GM21423 (cell line): ENCODE measurements at regions not wholly inside any gene's neighbourhood (a gene's known extent, or its start where the extent isn't known, plus 50 kb on each side); places are given as distances from the start of the nearest gene placed in this dataset.
A peak's percentile ranks its signal among the peaks of the same experiment; 100 is the strongest.
"Not testable (repeated sequence)": the region's sequence is repeated elsewhere in the genome, so short reads cannot be mapped to it uniquely, and the experiment has no call there.

Experiments
- ATAC-seq: cut with Tn5 transposase; IDR thresholded peaks from one replicate; pipeline ENCODE4 v1.9.1; 2021; ENCODE audit warnings: mild to moderate bottlenecking, moderate library complexity; ENCODE audit not compliant: unreplicated experiment

- ATAC-seq = no peak
These were observed 913.8 kb upstream of the SORCS1 start for GRCh38 chr10:108078263-108078662.

GRCh38 chr10:108072466-108072865, 908.0 kb upstream of the SORCS1 start:
- no peak for ATAC-seq

GRCh38 chr10:108070789-108071188, 906.3 kb upstream of the SORCS1 start:
- no peak for ATAC-seq

- ATAC-seq = no peak
These were observed 904.6 kb upstream of the SORCS1 start for GRCh38 chr10:108069096-108069495.

DNA sequence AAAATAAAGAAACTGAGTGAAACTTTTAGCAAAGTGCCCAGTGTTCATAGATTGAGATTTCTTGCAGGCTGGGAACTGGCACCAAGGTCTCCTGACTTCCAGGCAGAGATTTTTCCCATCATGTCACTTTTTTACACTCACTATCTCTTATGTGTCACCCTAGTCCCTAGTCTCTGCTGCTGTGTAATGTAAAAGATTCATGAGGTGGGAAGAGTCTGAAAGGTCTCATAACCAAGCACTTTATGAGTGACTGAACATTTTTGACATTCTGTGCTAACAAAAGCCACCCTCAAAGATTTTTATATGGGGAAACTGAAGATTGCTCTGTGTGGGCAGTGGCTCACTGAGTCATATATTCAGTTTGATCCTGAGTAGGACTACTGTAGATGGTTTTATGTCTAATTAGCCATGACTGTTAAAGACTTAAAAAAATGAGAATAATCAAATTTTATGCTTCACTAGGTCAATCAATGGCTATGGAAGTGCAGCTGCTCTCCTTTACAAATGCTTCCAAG, 900.3 kb upstream of the SORCS1 start:
- ATAC-seq = no peak

GRCh38 chr10:108060246-108060645, 895.7 kb upstream of the SORCS1 start:
- no peak for ATAC-seq

DNA sequence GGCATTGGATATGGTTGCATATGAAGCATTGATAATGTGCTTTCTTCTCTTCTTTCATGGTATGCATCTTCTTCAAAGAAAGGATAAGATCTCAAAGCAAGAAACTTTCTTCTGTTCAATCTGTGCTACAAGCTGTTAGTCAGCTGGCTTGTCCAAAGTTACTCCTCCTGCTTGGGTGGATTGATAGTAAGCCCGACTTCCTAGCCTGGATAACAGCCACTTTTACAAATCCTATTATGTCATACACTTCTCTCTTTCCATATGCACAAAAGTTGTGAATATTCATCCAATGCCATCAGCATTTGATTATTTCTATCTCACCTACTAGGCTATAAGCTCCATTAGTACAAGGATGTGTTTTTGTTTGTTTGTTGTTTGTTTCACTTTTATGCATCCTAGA, 891.0 kb upstream of the SORCS1 start:
- no peak for ATAC-seq

DNA sequence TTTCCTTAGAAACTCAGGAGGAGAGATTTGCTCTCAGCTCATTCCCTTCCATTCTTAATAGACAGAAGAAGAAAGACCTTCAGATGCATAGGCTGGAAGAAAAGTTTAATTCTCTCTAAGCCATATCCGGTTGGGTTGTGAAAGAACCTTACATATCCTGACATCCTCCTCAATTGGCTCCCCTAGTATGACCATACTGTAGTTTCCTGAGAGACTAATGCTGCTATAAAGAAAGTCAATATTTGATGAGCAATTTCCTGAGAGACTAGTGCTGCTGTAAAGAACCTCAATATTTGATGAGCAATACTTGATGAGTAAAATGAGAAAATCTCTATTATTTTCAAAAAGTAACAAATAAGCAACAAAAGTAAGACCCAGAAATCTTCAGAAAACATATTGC, 888.5 kb upstream of the SORCS1 start:
- ATAC-seq = no peak

DNA sequence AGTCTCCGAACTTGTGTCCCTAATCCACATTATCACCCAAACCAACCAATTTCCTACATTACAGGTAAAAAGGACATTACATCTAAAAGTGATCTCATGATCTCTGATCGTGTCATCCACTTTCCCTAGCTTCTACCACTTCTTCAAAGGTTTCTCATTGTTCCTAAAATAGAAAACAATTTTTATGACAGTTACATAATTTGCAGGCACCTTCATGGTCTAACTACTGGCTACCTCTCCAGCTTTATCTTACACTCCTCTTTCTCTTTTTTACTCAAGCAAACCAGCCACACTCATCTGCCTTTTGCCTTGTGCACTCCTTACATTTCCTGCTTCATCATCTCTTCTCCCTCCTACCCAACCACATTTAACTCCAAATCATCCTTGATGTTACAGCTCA, 886.7 kb upstream of the SORCS1 start:
- no peak for ATAC-seq

DNA sequence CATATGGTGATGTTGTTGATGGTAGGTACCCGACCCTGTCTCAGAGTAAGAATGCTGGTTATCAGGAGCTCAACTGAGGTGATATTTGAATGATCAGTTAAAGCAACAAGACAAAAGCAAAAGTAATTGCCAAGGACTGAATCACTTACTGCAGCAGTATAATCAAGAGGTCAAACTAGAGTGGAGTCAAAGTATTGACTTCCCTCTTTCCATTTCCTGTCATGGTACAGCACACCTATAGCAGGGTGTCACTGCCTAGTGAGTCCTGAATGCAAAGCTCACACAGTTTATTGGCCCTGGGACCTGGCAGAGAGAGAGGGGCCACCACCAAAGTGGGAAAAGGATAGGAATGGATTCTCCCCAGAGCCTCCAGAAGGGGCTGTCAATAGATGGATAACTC, 886.1 kb upstream of the SORCS1 start:
- no peak for ATAC-seq

DNA sequence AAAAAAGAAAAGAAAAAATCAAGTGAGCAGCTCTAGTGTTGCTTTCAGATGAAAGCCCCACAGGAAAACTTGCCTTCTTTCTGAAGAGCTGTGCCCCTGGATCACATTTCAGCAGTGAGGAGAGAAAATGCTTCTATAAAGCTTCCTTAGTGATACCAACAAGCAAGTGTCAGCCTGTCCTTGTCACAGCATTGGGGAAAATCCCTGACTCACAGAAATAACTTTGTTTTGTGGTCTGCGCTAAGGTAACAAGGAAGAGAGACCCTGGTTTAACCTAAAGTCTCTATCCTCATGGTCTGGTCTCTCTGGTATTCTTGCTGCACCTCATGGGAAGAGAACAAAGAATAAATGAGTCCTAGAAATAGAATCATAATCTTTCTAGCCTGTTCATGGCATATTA, 885.2 kb upstream of the SORCS1 start:
- no peak for ATAC-seq

GRCh38 chr10:108048898-108049297, 884.4 kb upstream of the SORCS1 start:
- no peak for ATAC-seq

- no peak for ATAC-seq
These were observed 875.5 kb upstream of the SORCS1 start for GRCh38 chr10:108039821-108040584.

- ATAC-seq = no peak
These were observed 872.6 kb upstream of the SORCS1 start for GRCh38 chr10:108037061-108037460.

DNA sequence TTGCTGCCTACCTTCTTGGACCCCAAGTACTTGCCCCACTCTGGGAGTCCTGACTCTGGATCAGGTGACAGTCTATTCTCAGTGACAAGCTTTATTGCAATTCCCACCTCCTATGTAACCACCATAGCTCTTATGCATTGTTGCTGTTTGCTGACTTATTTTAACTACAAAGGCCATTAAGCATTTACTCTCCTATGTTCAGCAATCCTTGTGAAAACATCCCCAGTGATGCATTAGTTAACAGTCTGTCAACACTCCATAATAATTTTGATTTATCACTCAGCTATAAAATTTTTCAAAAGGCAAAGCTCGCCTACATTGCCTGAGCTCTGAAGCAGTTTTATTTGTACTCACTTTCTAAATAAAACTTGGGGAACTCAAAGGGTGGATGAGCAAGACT, 871.8 kb upstream of the SORCS1 start:
- ATAC-seq = no peak

DNA sequence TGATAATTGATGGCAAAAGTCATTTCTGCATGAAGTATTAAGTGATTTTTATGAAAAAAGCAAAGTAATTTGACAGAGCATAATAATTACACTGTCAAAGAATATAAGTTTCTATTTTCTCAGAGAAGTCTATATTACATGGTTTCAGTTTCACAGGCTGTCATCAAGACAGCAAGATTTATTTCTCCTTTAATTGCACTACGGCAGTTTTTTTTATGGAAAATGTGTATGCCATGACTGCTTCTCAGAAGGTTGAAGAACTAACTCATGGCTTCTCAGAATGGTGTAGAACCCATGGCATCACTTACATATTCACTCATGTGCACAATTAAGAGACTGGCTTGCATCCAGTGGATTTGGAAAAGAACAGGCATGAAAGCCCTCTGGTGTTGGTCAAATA, 870.3 kb upstream of the SORCS1 start:
- ATAC-seq = no peak

DNA sequence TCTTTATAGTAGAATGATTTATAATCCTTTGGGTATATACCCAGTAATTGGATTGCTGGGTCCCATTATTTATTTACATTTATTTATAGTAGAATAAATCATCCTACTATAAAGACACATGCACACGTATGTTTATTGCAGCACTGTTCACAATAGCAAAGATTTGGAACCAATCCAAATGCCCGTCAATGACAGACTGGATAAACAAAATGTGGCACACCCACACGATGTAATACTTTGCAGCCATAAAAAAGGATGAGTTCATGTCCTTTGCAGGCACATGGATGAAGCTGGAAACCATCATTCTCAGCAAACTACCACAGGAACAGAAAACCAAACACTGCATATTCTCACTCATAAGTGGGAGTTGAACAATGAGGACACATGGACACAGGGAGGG, 869.0 kb upstream of the SORCS1 start:
- not testable (repeated sequence) for ATAC-seq

DNA sequence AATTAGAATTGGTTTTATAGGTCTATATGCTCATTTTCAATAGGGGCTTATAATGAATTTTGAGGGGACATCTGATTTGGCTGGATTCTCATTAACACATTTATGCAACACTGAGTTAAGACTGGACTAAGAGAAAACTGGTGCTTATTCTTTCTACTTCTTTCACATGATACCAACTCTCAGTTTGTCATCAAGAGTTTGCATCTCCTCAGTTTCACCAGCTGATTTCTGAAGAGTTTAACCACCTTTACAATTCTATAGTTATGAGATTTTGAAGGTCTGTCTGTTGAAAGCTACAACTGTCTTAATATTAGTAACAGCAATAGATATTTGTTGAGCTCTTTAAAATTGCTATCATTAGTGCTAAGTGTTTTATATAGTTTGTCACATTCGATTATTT, 867.0 kb upstream of the SORCS1 start:
- ATAC-seq = no peak

GRCh38 chr10:108014902-108015177, 850.3 kb upstream of the SORCS1 start:
- ATAC-seq = peak; percentile 81

- peak; percentile 57 for ATAC-seq
These were observed 849.8 kb upstream of the SORCS1 start for GRCh38 chr10:108014145-108014901.

DNA sequence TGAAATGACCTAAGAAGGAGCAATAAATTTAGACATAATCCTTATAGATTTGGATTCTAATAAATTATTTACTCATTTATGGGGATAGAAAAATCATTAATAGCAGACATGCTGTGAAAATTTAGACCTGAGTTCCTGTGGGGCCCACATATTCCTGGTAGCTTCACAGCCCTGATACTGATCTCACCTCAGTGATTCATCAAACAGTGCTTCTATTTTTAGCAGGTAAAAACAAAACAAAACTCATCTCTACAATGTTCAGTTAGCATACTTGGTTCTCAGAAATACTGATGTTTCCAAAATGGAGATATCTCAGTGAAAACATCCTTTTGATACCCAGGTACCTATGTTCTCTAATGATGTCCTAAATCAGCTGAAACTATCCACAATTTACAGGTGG, 841.1 kb upstream of the SORCS1 start:
- no peak for ATAC-seq

- no peak for ATAC-seq
These were observed 839.1 kb upstream of the SORCS1 start for GRCh38 chr10:108003576-108003975.
